ENCODE measurements at regions not wholly inside any gene's neighbourhood (a gene's known extent, or its start where the extent isn't known, plus 50 kb on each side); places are given as distances from the start of the nearest gene placed in this dataset.

GRCh38 chr4:166308647-166309046 is 435.6 kb downstream of the TLL1 start:
- no peak overlapping the region for H3K4me3 ChIP-seq (replicated peaks; ENCODE audit: low read depth, low read length)
- TF ChIP-seq CTCF (IDR thresholded peaks at IDR 0.05; ENCODE audit: low read depth, low read length, missing control alignments): no peak
- no peak for DNase-seq (ENCODE audit: extremely low read depth, low read depth)

GRCh38 chr4:166309286-166309685 is 436.2 kb downstream of the TLL1 start:
- no peak for TF ChIP-seq CTCF (IDR thresholded peaks at IDR 0.05; ENCODE audit: low read depth, low read length, missing control alignments)
- no peak overlapping the region for H3K4me3 ChIP-seq (replicated peaks; ENCODE audit: low read depth, low read length)
- DNase-seq (ENCODE audit: extremely low read depth, low read depth): no peak

GRCh38 chr4:166311169-166311568 is 438.1 kb downstream of the TLL1 start:
- no peak for TF ChIP-seq CTCF (IDR thresholded peaks at IDR 0.05; ENCODE audit: low read depth, low read length, missing control alignments)
- DNase-seq (ENCODE audit: extremely low read depth, low read depth): no peak
- no peak overlapping the region for H3K4me3 ChIP-seq (replicated peaks; ENCODE audit: low read depth, low read length)

- no peak for TF ChIP-seq CTCF (IDR thresholded peaks at IDR 0.05; ENCODE audit: low read depth, low read length, missing control alignments)
- H3K4me3 ChIP-seq (replicated peaks; ENCODE audit: low read depth, low read length): no peak overlapping the region
- no peak for DNase-seq (ENCODE audit: extremely low read depth, low read depth)
Observed at GRCh38 chr4:166312166-166312565, 439.1 kb downstream of the TLL1 start.

- DNase-seq (ENCODE audit: extremely low read depth, low read depth): no peak
- no peak for TF ChIP-seq CTCF (IDR thresholded peaks at IDR 0.05; ENCODE audit: low read depth, low read length, missing control alignments)
- no peak overlapping the region for H3K4me3 ChIP-seq (replicated peaks; ENCODE audit: low read depth, low read length)
Observed at GRCh38 chr4:166314902-166315301, 441.9 kb downstream of the TLL1 start.

- DNase-seq (ENCODE audit: extremely low read depth, low read depth): no peak
- TF ChIP-seq CTCF (IDR thresholded peaks at IDR 0.05; ENCODE audit: low read depth, low read length, missing control alignments): no peak
- no peak overlapping the region for H3K4me3 ChIP-seq (replicated peaks; ENCODE audit: low read depth, low read length)
Observed at GRCh38 chr4:166315721-166316467, 442.9 kb downstream of the TLL1 start.

Data from HFF-Myc (cell line).